Mesenchymal stem cell (in vitro differentiated cells and primary cell): ENCODE measurements at regions not wholly inside any gene's neighbourhood (a gene's known extent, or its start where the extent isn't known, plus 50 kb on each side); places are given as distances from the start of the nearest gene placed in this dataset.

ENCODE experiments used
- DNase-seq: peaks from one replicate; pipeline ENCODE4 v3.0.0-alpha.2; 2013
- H2AFZ ChIP-seq: one replicate; pipeline ENCODE4 v1.6.1; 2013; ENCODE audit warnings: low read depth, mild to moderate bottlenecking, control low read depth, inconsistent platforms, low read length, moderate library complexity
- H2AK5ac ChIP-seq: 2 replicates; pipeline ENCODE4 v1.6.1; 2013; ENCODE audit warnings: low read length, moderate library complexity, mild to moderate bottlenecking, inconsistent platforms; ENCODE audit not compliant: severe bottlenecking
- H2BK120ac ChIP-seq: one replicate; pipeline ENCODE4 v1.6.1; 2013; ENCODE audit warnings: low read depth, mild to moderate bottlenecking, inconsistent platforms, low read length, moderate library complexity
- H2BK12ac ChIP-seq, 2 experiments: one replicate each; pipeline ENCODE4 v1.6.1; 2013; ENCODE audit warnings: inconsistent platforms in 2 of 2, low read length in 2 of 2, mild to moderate bottlenecking in 2 of 2, moderate library complexity in 2 of 2, control low read depth in 1 of 2
- H2BK15ac ChIP-seq: one replicate; pipeline ENCODE4 v1.6.1; 2013; ENCODE audit warnings: mild to moderate bottlenecking, low read depth, inconsistent platforms; ENCODE audit not compliant: poor library complexity, severe bottlenecking
- H2BK5ac ChIP-seq: 2 replicates; pipeline ENCODE4 v1.6.1; 2013; ENCODE audit warnings: low read depth, mild to moderate bottlenecking, low read length, control low read depth, inconsistent platforms; ENCODE audit not compliant: poor library complexity, severe bottlenecking
- H3K14ac ChIP-seq, 2 experiments: one replicate each; pipeline ENCODE4 v1.6.1; 2013; ENCODE audit warnings: inconsistent platforms in 2 of 2, low read length in 2 of 2, control low read depth in 1 of 2, mild to moderate bottlenecking in 1 of 2, moderate library complexity in 1 of 2
- H3K18ac ChIP-seq, 2 experiments: one replicate each; pipeline ENCODE4 v1.6.1; 2013; ENCODE audit warnings: inconsistent platforms in 2 of 2, low read length in 2 of 2, control low read depth in 1 of 2, low read depth in 1 of 2, mild to moderate bottlenecking in 1 of 2
- H3K23ac ChIP-seq, 2 experiments: one replicate each; pipeline ENCODE4 v1.6.1; 2013; ENCODE audit warnings: inconsistent platforms in 2 of 2, low read length in 2 of 2, mild to moderate bottlenecking in 2 of 2, moderate library complexity in 2 of 2, control low read depth in 1 of 2
- H3K27ac ChIP-seq: 2 replicates; pipeline ENCODE4 v1.5.1; 2013; ENCODE audit warnings: mild to moderate bottlenecking, moderate library complexity, low read length, control low read depth, inconsistent platforms; ENCODE audit not compliant: poor library complexity, severe bottlenecking
- H3K27me3 ChIP-seq, 2 experiments: 2 replicates each; pipeline versions ENCODE4 v1.6.1 to v1.7.0; 2013; ENCODE audit warnings: low read length in 2 of 2, mild to moderate bottlenecking in 2 of 2, moderate library complexity in 2 of 2, control low read depth in 1 of 2, inconsistent platforms in 1 of 2; ENCODE audit not compliant: control insufficient read depth in 1 of 2, insufficient read depth in 1 of 2
- H3K36me3 ChIP-seq, 2 experiments: 2 replicates each; pipeline versions ENCODE4 v1.6.1 to v1.7.0; 2013; ENCODE audit warnings: low read length in 2 of 2, control low read depth in 1 of 2, inconsistent platforms in 1 of 2, low read depth in 1 of 2, mild to moderate bottlenecking in 1 of 2; ENCODE audit not compliant: insufficient read depth in 2 of 2, control insufficient read depth in 1 of 2
- H3K4ac ChIP-seq, 2 experiments: one replicate each; pipeline ENCODE4 v1.6.1; 2013; ENCODE audit warnings: inconsistent platforms in 2 of 2, low read length in 2 of 2, mild to moderate bottlenecking in 2 of 2, moderate library complexity in 2 of 2, control low read depth in 1 of 2, low read depth in 1 of 2
- H3K4me1 ChIP-seq: 2 replicates; pipeline ENCODE4 v1.6.1; 2013; ENCODE audit warnings: low read depth, low read length, control low read depth; ENCODE audit not compliant: control insufficient read depth, insufficient read depth
- H3K4me2 ChIP-seq: 2 replicates; pipeline ENCODE4 v1.6.1; 2013; ENCODE audit warnings: low read length, mild to moderate bottlenecking, inconsistent platforms; ENCODE audit not compliant: poor library complexity, severe bottlenecking
- H3K4me3 ChIP-seq, 2 experiments: 2 replicates each; pipeline versions ENCODE4 v1.5.1 to v1.7.0; 2013; ENCODE audit warnings: low read length in 2 of 2, mild to moderate bottlenecking in 2 of 2, control low read depth in 1 of 2, low read depth in 1 of 2; ENCODE audit not compliant: insufficient read depth in 1 of 2
- H3K79me1 ChIP-seq: replicated peaks from 2 replicates; pipeline ENCODE4 v1.6.1; 2013; ENCODE audit warnings: mild to moderate bottlenecking, control low read depth, low read length, inconsistent platforms; ENCODE audit not compliant: poor library complexity, severe bottlenecking
- H3K9ac ChIP-seq: 2 replicates; pipeline ENCODE4 v1.7.0; 2013; ENCODE audit warnings: mild to moderate bottlenecking, low read length, moderate library complexity
- H3K9me3 ChIP-seq: 2 replicates; pipeline ENCODE4 v1.7.0; 2013; ENCODE audit warnings: mild to moderate bottlenecking, low read length; ENCODE audit not compliant: control insufficient read depth
- H4K8ac ChIP-seq: one replicate; pipeline ENCODE4 v1.6.1; 2013; ENCODE audit warnings: inconsistent platforms, mild to moderate bottlenecking, low read length, moderate library complexity
- H4K91ac ChIP-seq: one replicate; pipeline ENCODE4 v1.6.1; 2013; ENCODE audit warnings: mild to moderate bottlenecking, low read length, inconsistent platforms
- WGBS: methylation state at CpG from one replicate; pipeline ENCODE4 v1.1.7; 2013; ENCODE audit warnings: mixed read lengths; 5-methylcytosine and 5-hydroxymethylcytosine counted together

GRCh38 chr5:125196481-125197111, 450.2 kb upstream of the ZNF608 start:
- no peak overlapping the region for H3K9ac ChIP-seq
- peaks cover 6% of the 10 kb centered on the region for H3K4me1 ChIP-seq
- H3K27me3 ChIP-seq: no peaks in the 10 kb centered on the region
- no peak overlapping the region for H3K23ac ChIP-seq
- no peak overlapping the region for H4K91ac ChIP-seq
- H2AFZ ChIP-seq: no peak overlapping the region
- no peaks in the 10 kb centered on the region for H3K9me3 ChIP-seq
- H2BK15ac ChIP-seq: no peak overlapping the region
- H3K4ac ChIP-seq: no peak overlapping the region
- no peaks in the 10 kb centered on the region for H3K79me1 ChIP-seq
- no peak overlapping the region for H3K4me2 ChIP-seq
- H2BK12ac ChIP-seq: no peak overlapping the region
- no peak overlapping the region for H3K18ac ChIP-seq
- no peak overlapping the region for H2AK5ac ChIP-seq
- H3K4me3 ChIP-seq: no peak overlapping the region
- no peak for DNase-seq
- H2BK5ac ChIP-seq: no peak overlapping the region
- 67% methylated on average over 12 of the region's 13 CpGs for WGBS
- no peak overlapping the region for H3K27ac ChIP-seq
- H4K8ac ChIP-seq: no peak overlapping the region
- no peak overlapping the region for H2BK120ac ChIP-seq
- no peaks in the 10 kb centered on the region for H3K36me3 ChIP-seq
- H3K14ac ChIP-seq: no peak overlapping the region

GRCh38 chr5:125197321-125197720, 450.9 kb upstream of the ZNF608 start:
- Histone ChIP-seq H4K91ac (no peak overlapping the region), H2BK120ac (no peak overlapping the region), H3K27ac (no peak overlapping the region), H3K4me3 (no peak overlapping the region), H2AK5ac (no peak overlapping the region), H2BK12ac (no peak overlapping the region), H4K8ac (no peak overlapping the region), H3K23ac (no peak overlapping the region), H3K9me3 (no peaks in the 10 kb centered on the region), H2BK15ac (no peak overlapping the region), H3K14ac (no peak overlapping the region), H3K9ac (no peak overlapping the region), H3K79me1 (no peaks in the 10 kb centered on the region), H2AFZ (no peak overlapping the region), H2BK5ac (no peak overlapping the region), H3K4me1 (peaks cover 6% of the 10 kb centered on the region), H3K4me2 (no peak overlapping the region), H3K27me3 (no peaks in the 10 kb centered on the region), H3K4ac (no peak overlapping the region), H3K18ac (no peak overlapping the region), H3K36me3 (no peaks in the 10 kb centered on the region)
- peak; percentile 8 for DNase-seq
- 100% methylated on average over 1 of the region's 2 CpGs for WGBS

GRCh38 chr5:125198270-125198974, 452.0 kb upstream of the ZNF608 start:
- Histone ChIP-seq H2BK15ac (no peak overlapping the region), H3K18ac (no peak overlapping the region), H2BK12ac (no peak overlapping the region), H3K23ac (no peak overlapping the region), H3K4ac (no peak overlapping the region), H3K36me3 (no peaks in the 10 kb centered on the region), H3K14ac (no peak overlapping the region), H3K9me3 (no peaks in the 10 kb centered on the region), H3K27ac (no peak overlapping the region), H3K4me2 (no peak overlapping the region), H2AK5ac (no peak overlapping the region), H4K91ac (no peak overlapping the region), H3K79me1 (no peaks in the 10 kb centered on the region), H3K4me3 (no peak overlapping the region), H3K4me1 (peaks cover 6% of the 10 kb centered on the region), H2BK120ac (no peak overlapping the region), H2AFZ (no peak overlapping the region), H3K9ac (peak overlapping the region; percentile 14), H2BK5ac (no peak overlapping the region), H4K8ac (no peak overlapping the region), H3K27me3 (no peaks in the 10 kb centered on the region)
- peak; percentile 86 for DNase-seq
- WGBS: 32% methylated on average over 2 of the region's 3 CpGs

GRCh38 chr5:125199373-125199772, 452.9 kb upstream of the ZNF608 start:
- Histone ChIP-seq H3K27me3 (no peaks in the 10 kb centered on the region), H3K79me1 (no peaks in the 10 kb centered on the region), H3K27ac (no peak overlapping the region), H3K4ac (no peak overlapping the region), H3K4me2 (no peak overlapping the region), H3K36me3 (no peaks in the 10 kb centered on the region), H3K4me1 (peaks cover 6% of the 10 kb centered on the region), H2AK5ac (no peak overlapping the region), H3K14ac (no peak overlapping the region), H2BK5ac (no peak overlapping the region), H3K23ac (no peak overlapping the region), H4K91ac (no peak overlapping the region), H3K9ac (no peak overlapping the region), H3K9me3 (no peaks in the 10 kb centered on the region), H4K8ac (no peak overlapping the region), H2BK120ac (no peak overlapping the region), H3K18ac (no peak overlapping the region), H3K4me3 (no peak overlapping the region), H2AFZ (no peak overlapping the region), H2BK15ac (no peak overlapping the region), H2BK12ac (no peak overlapping the region)
- DNase-seq: no peak
- WGBS: 100% methylated on average over 2 of the region's 2 CpGs
